Panc1 (cell line): ENCODE measurements at regions not wholly inside any gene's neighbourhood (a gene's known extent, or its start where the extent isn't known, plus 50 kb on each side); places are given as distances from the start of the nearest gene placed in this dataset.

Experiments used
- ATAC-seq: fragments of 200-7000 bp; cut with Tn5 transposase; 2 replicates; pipeline ENCODE4 v1.9.1; 2020; ENCODE audit warnings: mild to moderate bottlenecking, moderate library complexity
- BruUV-seq: library from RNA; stranded (reverse); fragments of 400-500 nt; replicated peaks from 2 replicates; lab custom pipeline; 2021; lab: Mats Ljungman, UMichigan
- CTCF ChIA-PET: fragments of 300-600 bp; sonication (Branson Sonifier 250); formaldehyde crosslinking; loops from one replicate; lab custom pipeline; 2022; ENCODE audit warnings: antibody characterized with exemption; lab: Charles Lee
- POLR2A ChIA-PET: fragments of 300-600 bp; sonication (Branson Sonifier 250); formaldehyde crosslinking; loops from one replicate; lab custom pipeline; 2022; ENCODE audit warnings: antibody characterized with exemption; lab: Charles Lee
- DNase-seq: peaks from one replicate; pipeline ENCODE4 v3.0.0-alpha.2; 2010; ENCODE audit warnings: low read depth, low spot score
- H3K27ac ChIP-seq: 2 replicates; pipeline ENCODE4 v1.5.1; 2011; ENCODE audit warnings: mild to moderate bottlenecking, low read length, inconsistent platforms
- H3K27me3 ChIP-seq: fragments of 200-500 bp; sonication (Bioruptor generic); 2 replicates; pipeline ENCODE4 v1.6.0; 2014; ENCODE audit warnings: low read length, inconsistent platforms; ENCODE audit not compliant: control insufficient read depth, insufficient read depth
- H3K36me3 ChIP-seq: fragments of 200-500 bp; sonication (Bioruptor generic); 2 replicates; pipeline ENCODE4 v1.5.1; 2014; ENCODE audit warnings: inconsistent platforms, mild to moderate bottlenecking, low read length, moderate library complexity; ENCODE audit not compliant: control insufficient read depth, insufficient read depth
- H3K4me1 ChIP-seq: 2 replicates; pipeline ENCODE4 v1.5.1; 2011; ENCODE audit warnings: inconsistent platforms, mild to moderate bottlenecking, low read length, moderate library complexity; ENCODE audit not compliant: control insufficient read depth, insufficient read depth
- H3K4me3 ChIP-seq, 2 experiments: 2 replicates each; pipeline ENCODE4 v1.5.1; 2011 to 2012; ENCODE audit warnings: low read depth in 2 of 2, low read length in 2 of 2, mild to moderate bottlenecking in 2 of 2, inconsistent platforms in 1 of 2, moderate library complexity in 1 of 2
- H3K9me3 ChIP-seq: fragments of 200-500 bp; sonication (Bioruptor generic); 2 replicates; pipeline ENCODE4 v1.5.1; 2014; ENCODE audit warnings: low read depth, mild to moderate bottlenecking, inconsistent platforms, low read length, moderate library complexity; ENCODE audit not compliant: control insufficient read depth, insufficient read depth
- CTCF ChIP-seq: fragments of 450-650 bp; IDR thresholded peaks from 2 replicates; pipeline ENCODE4 v1.5.1; 2017; ENCODE audit warnings: mild to moderate bottlenecking
- POLR2AphosphoS5 ChIP-seq: IDR thresholded peaks from 2 replicates; pipeline ENCODE4 v1.6.1; 2012; ENCODE audit warnings: mild to moderate bottlenecking, low read depth, low read length, moderate library complexity
- REST ChIP-seq, 2 experiments: IDR thresholded peaks; 2 replicates each; pipeline ENCODE4 v1.6.1; 2011 to 2012; ENCODE audit warnings: low read depth in 2 of 2, control low read depth in 1 of 2, low read length in 1 of 2, mild to moderate bottlenecking in 1 of 2, moderate library complexity in 1 of 2; ENCODE audit not compliant: insufficient read depth in 1 of 2
- SIN3A ChIP-seq: IDR thresholded peaks from 2 replicates; pipeline ENCODE4 v1.6.1; 2012; ENCODE audit warnings: low read depth, mild to moderate bottlenecking, low read length, moderate library complexity, borderline replicate concordance; ENCODE audit not compliant: insufficient read depth
- TCF7L2 ChIP-seq: IDR thresholded peaks from 2 replicates; pipeline ENCODE4 v1.6.1; 2011; ENCODE audit warnings: mild to moderate bottlenecking, low read depth, low read length, inconsistent platforms
- in situ Hi-C: cut with HindIII; loops from 2 replicates; pipeline ENCODE4 v1.10.0; 2016; ENCODE audit warnings: low sequenced_read_pairs, low pct_unique_long_range_greater_than_20kb
- intact Hi-C: fragments of 100-400 bp; cut with micrococcal nuclease; formaldehyde crosslinking; loops from one replicate; pipeline ENCODE4 v1.10.0; 2022; ENCODE audit not compliant: unreplicated experiment

- H3K9me3 ChIP-seq = no peaks in the 10 kb centered on the region
- H3K27ac ChIP-seq = no peak overlapping the region
- H3K4me3 ChIP-seq = no peak overlapping the region
- intact Hi-C loops = no loop called here
- H3K4me1 ChIP-seq = no peaks in the 10 kb centered on the region
- in situ Hi-C loops = no loop called here
- ChIA-PET POLR2A (no interaction called here), CTCF (no interaction called here)
- H3K27me3 ChIP-seq = no peaks in the 10 kb centered on the region
- DNase-seq = no peak
- H3K36me3 ChIP-seq = no peaks in the 10 kb centered on the region
- no peak for TF ChIP-seq SIN3A
- TF ChIP-seq CTCF = no peak
- no peak for TF ChIP-seq TCF7L2
- TF ChIP-seq POLR2AphosphoS5 = no peak
- no peak for TF ChIP-seq REST (IDR thresholded peaks at IDR 0.05; ENCODE audit: insufficient read depth in 1 of 2, low read depth in 2 of 2, low read length in 1 of 2)
- BruUV-seq = no TSS peak
- ATAC-seq = no peak
These were observed 152.7 kb upstream of the GAS1 start for GRCh38 chr9:87100001-87100400.

- no peaks in the 10 kb centered on the region for H3K27me3 ChIP-seq
- H3K27ac ChIP-seq = no peak overlapping the region
- DNase-seq (no peak), ATAC-seq (no peak)
- no TSS peak for BruUV-seq
- H3K4me1 ChIP-seq = no peaks in the 10 kb centered on the region
- POLR2A ChIA-PET = no interaction called here
- no peak for TF ChIP-seq TCF7L2
- TF ChIP-seq REST (IDR thresholded peaks at IDR 0.05; ENCODE audit: insufficient read depth in 1 of 2, low read depth in 2 of 2, low read length in 1 of 2) = no peak
- TF ChIP-seq SIN3A = no peak
- TF ChIP-seq POLR2AphosphoS5 = no peak
- TF ChIP-seq CTCF = no peak
- in situ Hi-C loops = no loop called here
- no peaks in the 10 kb centered on the region for H3K9me3 ChIP-seq
- H3K36me3 ChIP-seq = no peaks in the 10 kb centered on the region
- intact Hi-C loops = no loop called here
- CTCF ChIA-PET = no interaction called here
- H3K4me3 ChIP-seq = no peak overlapping the region
These were observed 154.8 kb upstream of the GAS1 start for GRCh38 chr9:87102126-87102525.
